ENCODE measurements at regions not wholly inside any gene's neighbourhood (a gene's known extent, or its start where the extent isn't known, plus 50 kb on each side); places are given as distances from the start of the nearest gene placed in this dataset.
"Not testable (repeated sequence)": the region's sequence is repeated elsewhere in the genome, so short reads cannot be mapped to it uniquely, and the experiment has no call there.

DNA sequence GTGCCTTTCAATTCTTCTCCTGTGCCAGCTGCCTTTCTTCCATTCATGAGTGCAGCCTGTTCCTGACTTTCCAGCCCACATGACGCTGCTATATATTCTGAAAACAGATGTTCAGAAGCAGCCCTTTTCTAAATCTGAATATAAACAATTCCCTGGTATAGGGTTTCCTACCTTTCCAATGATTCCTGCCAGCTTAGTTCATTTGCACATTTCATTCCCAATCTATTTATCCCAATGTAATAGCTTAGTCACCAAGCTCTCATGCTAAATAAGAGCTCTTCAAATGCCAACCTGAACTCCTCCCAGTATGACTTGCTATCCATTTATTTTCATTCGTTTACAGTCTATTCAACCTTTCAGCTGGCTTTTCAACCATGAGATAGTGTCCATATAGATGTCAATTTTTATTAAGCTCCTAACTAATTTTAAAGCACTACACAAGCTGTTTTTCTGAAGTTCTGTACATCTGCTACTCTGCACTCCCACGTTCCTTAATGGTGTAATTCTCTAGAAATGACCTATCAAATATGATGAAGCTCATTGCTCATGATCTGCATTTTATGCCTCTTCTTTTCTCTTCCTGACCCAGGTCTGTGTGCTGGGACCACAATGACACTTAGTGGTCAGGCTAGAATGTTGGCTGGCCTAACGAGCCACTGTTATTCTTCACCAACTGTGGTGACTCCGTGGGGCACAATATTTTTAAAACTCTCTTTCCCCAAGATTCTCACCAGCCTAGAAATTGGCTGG lies 605.0 kb upstream of the TBL1XR1 start:
- no peaks in the 10 kb centered on the region for H3K36me3 ChIP-seq (ENCODE audit: control insufficient read depth in 1 of 2, insufficient read depth in 2 of 2, low read length in 2 of 2)
- H3K27ac ChIP-seq (ENCODE audit: low read length), result no peak overlapping the region
- H3K27me3 ChIP-seq (ENCODE audit: low read depth, low read length), result no peaks in the 10 kb centered on the region
- no peak overlapping the region for H3K4me3 ChIP-seq (ENCODE audit: low read depth in 1 of 2, low read length in 2 of 2)
- no peaks in the 10 kb centered on the region for H3K9me3 ChIP-seq (ENCODE audit: control insufficient read depth in 1 of 2, low read length in 2 of 2)
- no peaks in the 10 kb centered on the region for H3K4me1 ChIP-seq (ENCODE audit: control insufficient read depth in 1 of 2, insufficient read depth in 2 of 2, low read length in 2 of 2)

DNA sequence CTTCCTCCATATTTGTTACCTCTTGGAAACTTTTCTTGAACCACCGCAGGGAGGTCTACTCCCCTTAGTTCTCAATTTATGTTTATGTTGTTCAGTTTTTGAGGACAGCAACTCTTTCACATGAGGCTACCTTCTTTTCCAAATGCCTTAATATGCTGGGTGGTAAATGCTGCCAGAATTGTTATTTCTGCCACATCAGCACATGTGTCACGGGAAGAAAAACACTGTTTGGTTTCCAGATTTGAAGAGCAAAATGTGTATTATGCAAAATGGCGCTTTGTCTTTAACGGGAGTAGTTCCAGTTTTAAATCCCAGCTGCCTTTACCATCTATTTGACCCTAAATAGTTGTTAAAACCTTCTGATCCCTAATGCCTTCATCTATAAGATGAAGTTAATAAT lies 606.2 kb upstream of the TBL1XR1 start:
- H3K9me3 ChIP-seq (ENCODE audit: control insufficient read depth in 1 of 2, low read length in 2 of 2), result no peaks in the 10 kb centered on the region
- H3K27ac ChIP-seq (ENCODE audit: low read length), result no peak overlapping the region
- H3K4me1 ChIP-seq (ENCODE audit: control insufficient read depth in 1 of 2, insufficient read depth in 2 of 2, low read length in 2 of 2), result no peaks in the 10 kb centered on the region
- H3K27me3 ChIP-seq (ENCODE audit: low read depth, low read length), result no peaks in the 10 kb centered on the region
- H3K36me3 ChIP-seq (ENCODE audit: control insufficient read depth in 1 of 2, insufficient read depth in 2 of 2, low read length in 2 of 2), result no peaks in the 10 kb centered on the region
- H3K4me3 ChIP-seq (ENCODE audit: low read depth in 1 of 2, low read length in 2 of 2), result no peak overlapping the region

DNA sequence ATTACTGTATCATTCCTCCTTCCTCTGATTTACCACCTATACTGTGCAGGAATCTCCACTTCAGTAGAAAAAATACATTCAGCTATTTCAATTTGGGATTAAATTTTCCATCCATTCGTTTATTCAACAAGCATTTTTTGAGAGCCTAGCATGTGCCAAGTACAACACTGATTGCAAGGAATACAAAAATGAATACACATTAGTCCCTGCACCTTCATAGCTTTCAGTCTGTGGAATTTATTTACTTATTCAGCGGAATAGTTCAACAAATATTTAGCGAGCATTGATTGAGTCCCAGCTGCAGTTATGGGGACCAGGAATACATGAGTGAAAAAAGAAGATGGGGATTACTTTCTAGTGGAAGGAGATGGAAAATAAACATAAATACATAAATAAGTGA lies 606.8 kb upstream of the TBL1XR1 start:
- Histone ChIP-seq H3K4me3 (ENCODE audit: low read depth in 1 of 2, low read length in 2 of 2) (no peak overlapping the region), H3K27me3 (ENCODE audit: low read depth, low read length) (no peaks in the 10 kb centered on the region), H3K4me1 (ENCODE audit: control insufficient read depth in 1 of 2, insufficient read depth in 2 of 2, low read length in 2 of 2) (no peaks in the 10 kb centered on the region), H3K9me3 (ENCODE audit: control insufficient read depth in 1 of 2, low read length in 2 of 2) (no peaks in the 10 kb centered on the region), H3K27ac (ENCODE audit: low read length) (no peak overlapping the region), H3K36me3 (ENCODE audit: control insufficient read depth in 1 of 2, insufficient read depth in 2 of 2, low read length in 2 of 2) (no peaks in the 10 kb centered on the region)

DNA sequence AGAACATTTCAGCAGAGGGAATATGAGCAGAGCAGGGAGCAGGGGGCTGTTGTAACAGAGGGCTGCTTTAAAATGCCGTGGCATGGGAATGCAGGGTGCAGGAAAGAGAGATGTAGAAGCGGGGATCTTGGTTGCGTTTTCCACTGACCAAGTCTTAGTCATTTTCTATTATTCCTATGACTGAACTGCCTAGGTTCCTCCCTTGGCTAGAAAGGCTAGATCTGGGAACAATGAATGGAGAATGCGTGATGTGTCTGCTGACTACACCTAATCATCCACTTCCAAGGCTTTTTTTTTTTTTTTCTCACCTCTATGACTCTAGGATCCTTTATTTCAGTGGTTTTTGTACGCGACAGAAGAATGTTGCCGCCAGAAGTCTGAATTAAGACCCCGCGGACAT lies 607.4 kb upstream of the TBL1XR1 start:
- H3K4me3 ChIP-seq (ENCODE audit: low read depth in 1 of 2, low read length in 2 of 2), result no peak overlapping the region
- H3K36me3 ChIP-seq (ENCODE audit: control insufficient read depth in 1 of 2, insufficient read depth in 2 of 2, low read length in 2 of 2), result no peaks in the 10 kb centered on the region
- H3K4me1 ChIP-seq (ENCODE audit: control insufficient read depth in 1 of 2, insufficient read depth in 2 of 2, low read length in 2 of 2), result no peaks in the 10 kb centered on the region
- no peak overlapping the region for H3K27ac ChIP-seq (ENCODE audit: low read length)
- H3K27me3 ChIP-seq (ENCODE audit: low read depth, low read length), result no peaks in the 10 kb centered on the region
- no peaks in the 10 kb centered on the region for H3K9me3 ChIP-seq (ENCODE audit: control insufficient read depth in 1 of 2, low read length in 2 of 2)

DNA sequence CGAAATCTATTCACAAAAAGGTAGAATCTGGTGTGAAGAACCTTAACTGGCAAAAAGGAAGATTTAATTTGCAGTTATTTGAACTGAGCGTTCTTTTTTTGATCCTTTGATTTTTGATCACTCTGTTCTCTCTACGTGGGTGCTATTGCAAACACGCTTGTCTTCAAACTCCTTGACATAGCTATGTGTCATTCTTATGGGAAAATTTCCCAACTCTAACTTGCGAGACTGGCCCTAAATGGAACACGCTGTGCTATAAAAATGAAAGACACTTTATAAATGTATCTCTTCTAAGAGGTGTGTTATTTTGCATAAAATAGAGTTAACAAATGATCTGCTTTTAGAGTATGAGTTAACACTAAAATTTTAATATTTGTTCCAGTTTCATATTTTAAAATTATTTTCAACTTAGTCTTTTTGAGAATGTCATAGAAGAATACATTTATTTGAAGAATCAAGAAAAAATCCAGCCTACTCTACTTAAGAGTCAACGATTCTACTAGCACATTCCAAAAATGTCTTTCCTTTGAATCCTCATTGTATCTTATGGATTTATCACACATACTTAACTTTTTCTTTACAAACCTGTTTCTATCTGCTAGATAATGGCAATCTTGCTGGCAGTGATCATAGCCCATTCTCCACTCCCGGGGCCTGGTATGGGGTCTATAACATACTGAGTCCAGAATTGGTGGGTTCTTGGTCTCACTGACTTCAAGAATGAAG lies 610.0 kb upstream of the TBL1XR1 start:
- H3K36me3 ChIP-seq (ENCODE audit: control insufficient read depth in 1 of 2, insufficient read depth in 2 of 2, low read length in 2 of 2), result no peaks in the 10 kb centered on the region
- no peak overlapping the region for H3K27ac ChIP-seq (ENCODE audit: low read length)
- no peak overlapping the region for H3K4me3 ChIP-seq (ENCODE audit: low read depth in 1 of 2, low read length in 2 of 2)

DNA sequence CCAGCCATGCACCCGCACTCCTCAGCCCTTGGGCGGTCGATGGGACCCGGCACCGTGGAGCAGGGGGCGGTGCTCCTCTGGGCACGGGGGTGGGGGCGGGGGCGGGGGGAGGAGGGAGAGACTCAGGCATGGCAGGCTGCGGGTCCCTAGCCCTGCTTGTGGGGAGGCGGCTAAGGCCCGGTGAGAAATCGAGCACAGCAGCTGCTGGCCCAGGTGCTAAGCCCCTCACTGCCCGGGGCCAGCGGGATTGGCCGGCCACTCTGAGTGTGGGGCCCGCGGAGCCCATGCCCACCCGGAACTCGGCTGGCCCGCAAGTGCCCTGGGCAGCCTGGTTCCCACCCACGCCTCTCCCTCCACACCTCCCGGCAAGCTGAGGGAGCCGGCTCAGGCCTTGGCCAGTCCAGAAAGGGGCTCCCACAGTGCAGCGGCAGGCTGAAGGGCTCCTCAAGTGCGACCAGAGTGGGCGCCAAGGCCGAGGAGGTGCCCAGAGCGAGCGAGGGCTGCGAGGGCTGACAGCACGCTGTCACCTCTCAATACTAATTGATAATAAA lies 611.7 kb upstream of the TBL1XR1 start:
- H3K27ac ChIP-seq (ENCODE audit: low read length); H3K4me1 ChIP-seq (ENCODE audit: control insufficient read depth in 1 of 2, insufficient read depth in 2 of 2, low read length in 2 of 2); H3K36me3 ChIP-seq (ENCODE audit: control insufficient read depth in 1 of 2, insufficient read depth in 2 of 2, low read length in 2 of 2); H3K4me3 ChIP-seq (ENCODE audit: low read depth in 1 of 2, low read length in 2 of 2); H3K27me3 ChIP-seq (ENCODE audit: low read depth, low read length); H3K9me3 ChIP-seq (ENCODE audit: control insufficient read depth in 1 of 2, low read length in 2 of 2): not testable (repeated sequence)

More for the DNA sequence above, 610.0 kb upstream of the TBL1XR1 start:
- Histone ChIP-seq H3K4me1 (ENCODE audit: control insufficient read depth in 1 of 2, insufficient read depth in 2 of 2, low read length in 2 of 2) (no peaks in the 10 kb centered on the region), H3K9me3 (ENCODE audit: control insufficient read depth in 1 of 2, low read length in 2 of 2) (no peaks in the 10 kb centered on the region), H3K27me3 (ENCODE audit: low read depth, low read length) (no peaks in the 10 kb centered on the region)

DNA sequence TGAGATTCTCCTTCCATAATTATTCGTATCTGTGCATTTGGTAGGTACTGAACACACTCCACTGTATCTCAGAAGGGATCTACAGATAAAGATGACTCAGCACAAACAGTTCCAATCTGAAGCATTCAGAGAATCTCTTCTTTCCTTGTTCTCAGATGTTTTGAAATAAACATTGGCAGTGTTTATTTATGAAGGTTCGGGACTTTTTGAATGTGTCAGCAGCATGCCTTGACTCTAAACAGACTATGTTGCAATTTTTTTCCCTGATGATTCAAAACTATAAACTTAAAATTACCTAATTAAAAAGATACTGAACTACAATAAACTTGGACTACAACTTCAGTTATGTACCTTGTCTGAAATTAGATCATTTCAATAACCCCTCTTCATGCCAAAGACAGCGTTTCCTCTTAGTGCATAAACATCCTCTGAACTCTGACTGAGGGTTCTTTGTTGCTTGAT lies 612.9 kb upstream of the TBL1XR1 start:
- H3K4me1 ChIP-seq (ENCODE audit: control insufficient read depth in 1 of 2, insufficient read depth in 2 of 2, low read length in 2 of 2), result no peaks in the 10 kb centered on the region
- H3K36me3 ChIP-seq (ENCODE audit: control insufficient read depth in 1 of 2, insufficient read depth in 2 of 2, low read length in 2 of 2), result no peaks in the 10 kb centered on the region
- H3K27me3 ChIP-seq (ENCODE audit: low read depth, low read length), result no peaks in the 10 kb centered on the region
- H3K27ac ChIP-seq (ENCODE audit: low read length), result no peak overlapping the region
- no peak overlapping the region for H3K4me3 ChIP-seq (ENCODE audit: low read depth in 1 of 2, low read length in 2 of 2)
- no peaks in the 10 kb centered on the region for H3K9me3 ChIP-seq (ENCODE audit: control insufficient read depth in 1 of 2, low read length in 2 of 2)

DNA sequence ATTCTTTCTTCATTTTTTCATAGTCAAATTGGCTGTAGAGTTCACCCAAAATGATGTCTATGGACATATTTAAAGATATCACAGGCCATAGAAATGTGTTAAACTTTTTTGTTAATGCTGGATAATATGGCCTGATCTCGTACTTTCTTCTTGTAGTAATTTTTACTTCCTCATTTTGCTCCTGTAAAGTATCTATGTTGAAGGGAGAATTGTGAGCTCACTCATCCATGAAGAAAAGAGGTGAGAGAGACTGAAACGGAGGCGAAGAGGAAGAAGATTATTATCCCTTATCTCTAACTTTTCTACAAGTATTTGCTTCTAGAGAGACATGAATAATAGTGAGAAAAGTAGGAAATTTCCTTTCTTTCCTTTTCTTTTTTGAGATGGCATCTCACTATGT lies 613.8 kb upstream of the TBL1XR1 start:
- Histone ChIP-seq H3K36me3 (ENCODE audit: control insufficient read depth in 1 of 2, insufficient read depth in 2 of 2, low read length in 2 of 2) (no peaks in the 10 kb centered on the region), H3K4me3 (ENCODE audit: low read depth in 1 of 2, low read length in 2 of 2) (no peak overlapping the region), H3K9me3 (ENCODE audit: control insufficient read depth in 1 of 2, low read length in 2 of 2) (no peaks in the 10 kb centered on the region), H3K27me3 (ENCODE audit: low read depth, low read length) (no peaks in the 10 kb centered on the region), H3K4me1 (ENCODE audit: control insufficient read depth in 1 of 2, insufficient read depth in 2 of 2, low read length in 2 of 2) (no peaks in the 10 kb centered on the region), H3K27ac (ENCODE audit: low read length) (no peak overlapping the region)

DNA sequence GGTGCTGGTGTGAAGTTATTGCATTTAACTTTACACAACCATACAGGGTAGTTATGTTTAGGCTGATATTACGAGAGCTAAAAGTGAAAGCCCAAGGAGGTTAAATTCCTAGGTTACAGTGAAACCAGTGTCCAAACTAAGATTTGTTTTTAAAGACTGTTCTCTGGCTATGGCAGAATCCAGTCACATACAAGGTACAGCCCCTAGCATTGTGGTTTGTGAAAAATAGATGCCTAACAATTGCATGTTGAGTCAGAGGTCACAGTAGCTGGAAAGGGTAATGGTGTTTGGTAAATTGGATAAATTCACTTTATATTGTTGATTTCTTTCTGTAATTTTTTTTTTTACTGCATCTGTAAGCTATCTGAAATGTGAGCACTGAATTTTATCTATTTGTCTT lies 614.6 kb upstream of the TBL1XR1 start:
- H3K4me3 ChIP-seq (ENCODE audit: low read depth in 1 of 2, low read length in 2 of 2), result no peak overlapping the region
- no peak overlapping the region for H3K27ac ChIP-seq (ENCODE audit: low read length)
- peaks cover 0 to 6% of the 10 kb centered on the region in 2 donors for H3K4me1 ChIP-seq (ENCODE audit: control insufficient read depth in 1 of 2, insufficient read depth in 2 of 2, low read length in 2 of 2)
- no peaks in the 10 kb centered on the region for H3K27me3 ChIP-seq (ENCODE audit: low read depth, low read length)
- no peaks in the 10 kb centered on the region for H3K9me3 ChIP-seq (ENCODE audit: control insufficient read depth in 1 of 2, low read length in 2 of 2)
- H3K36me3 ChIP-seq (ENCODE audit: control insufficient read depth in 1 of 2, insufficient read depth in 2 of 2, low read length in 2 of 2), result no peaks in the 10 kb centered on the region

DNA sequence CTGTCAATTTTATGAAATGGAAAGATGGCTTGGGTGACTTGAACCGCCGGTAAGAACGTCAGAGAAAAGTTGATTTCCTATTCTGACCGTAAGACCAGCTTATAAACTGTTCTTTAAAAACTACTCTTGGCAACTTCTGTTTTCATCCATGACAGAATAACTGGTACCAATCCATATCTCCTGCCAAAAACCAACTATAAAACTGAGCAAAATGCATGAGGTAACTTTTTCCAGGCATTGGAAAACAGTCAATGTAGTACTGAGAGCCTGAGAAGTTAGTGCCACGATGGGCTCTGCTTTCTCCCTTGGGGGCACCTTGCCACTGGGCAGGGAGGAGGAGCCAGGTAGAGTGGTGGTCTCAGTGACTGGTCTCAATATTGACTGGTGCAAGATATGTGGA lies 615.2 kb upstream of the TBL1XR1 start:
- Histone ChIP-seq H3K4me3 (ENCODE audit: low read depth in 1 of 2, low read length in 2 of 2) (no peak overlapping the region), H3K4me1 (ENCODE audit: control insufficient read depth in 1 of 2, insufficient read depth in 2 of 2, low read length in 2 of 2) (peaks cover 0 to 7% of the 10 kb centered on the region in 2 donors), H3K9me3 (ENCODE audit: control insufficient read depth in 1 of 2, low read length in 2 of 2) (no peaks in the 10 kb centered on the region), H3K27ac (ENCODE audit: low read length) (no peak overlapping the region), H3K27me3 (ENCODE audit: low read depth, low read length) (no peaks in the 10 kb centered on the region), H3K36me3 (ENCODE audit: control insufficient read depth in 1 of 2, insufficient read depth in 2 of 2, low read length in 2 of 2) (no peaks in the 10 kb centered on the region)

DNA sequence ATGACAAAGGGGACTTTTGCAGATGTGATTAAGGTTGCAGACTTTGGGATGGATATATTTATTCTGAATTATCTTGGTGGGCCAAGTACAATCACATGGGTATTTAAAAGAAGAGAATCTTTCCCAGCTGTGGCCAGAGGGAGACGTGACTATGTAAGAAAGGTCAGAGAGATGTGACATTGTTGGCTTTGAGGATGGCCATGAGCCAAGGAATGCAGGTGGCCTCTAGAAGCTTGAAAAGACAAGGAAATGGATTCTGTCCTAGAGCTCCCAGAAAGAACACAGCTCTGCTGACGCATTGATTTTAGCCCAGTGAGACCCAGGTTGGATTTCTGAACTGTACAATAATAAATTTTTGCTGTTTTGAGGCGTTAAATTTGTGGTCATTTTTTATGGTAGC lies 616.0 kb upstream of the TBL1XR1 start:
- peaks cover 0 to 7% of the 10 kb centered on the region in 2 donors for H3K4me1 ChIP-seq (ENCODE audit: control insufficient read depth in 1 of 2, insufficient read depth in 2 of 2, low read length in 2 of 2)

More for the DNA sequence above, 616.0 kb upstream of the TBL1XR1 start:
- Histone ChIP-seq H3K27ac (ENCODE audit: low read length) (no peak overlapping the region), H3K9me3 (ENCODE audit: control insufficient read depth in 1 of 2, low read length in 2 of 2) (no peaks in the 10 kb centered on the region), H3K4me3 (ENCODE audit: low read depth in 1 of 2, low read length in 2 of 2) (no peak overlapping the region), H3K27me3 (ENCODE audit: low read depth, low read length) (no peaks in the 10 kb centered on the region), H3K36me3 (ENCODE audit: control insufficient read depth in 1 of 2, insufficient read depth in 2 of 2, low read length in 2 of 2) (no peaks in the 10 kb centered on the region)

Data from muscle layer of duodenum (tissue), 2 donors.